Activated T-helper 1 cell treated with anti-CD3 and anti-CD28 coated beads, Interleukin-12 subunit alpha, Interleukin-12 subunit beta, Interleukin-2, Interleukin-4 antibody, amounts not matched to agents 30 ng/mL and 10 ng/mL and 1 ng/mL, durations not matched to agents 14 hours and 24 hours and 36 hours (primary cell): ENCODE measurements at regions not wholly inside any gene's neighbourhood (a gene's known extent, or its start where the extent isn't known, plus 50 kb on each side); places are given as distances from the start of the nearest gene placed in this dataset.

Source experiments
- DNase-seq: peaks from one replicate; pipeline ENCODE4 v3.0.0; 2021; ENCODE audit warnings: low spot score
- H3K27ac Mint-ChIP-seq: one replicate; pipeline ENCODE4 v1.8.0; 2021; ENCODE audit warnings: mild to moderate bottlenecking, mixed read lengths
- H3K27me3 Mint-ChIP-seq: one replicate; pipeline ENCODE4 v1.8.0; 2022; ENCODE audit warnings: mild to moderate bottlenecking, moderate library complexity, mixed read lengths; ENCODE audit not compliant: insufficient read depth
- H3K36me3 Mint-ChIP-seq: one replicate; pipeline ENCODE4 v1.8.0; 2021; ENCODE audit warnings: low read depth, mixed read lengths
- H3K4me1 Mint-ChIP-seq: one replicate; pipeline ENCODE4 v1.8.0; 2021; ENCODE audit warnings: low read depth, mixed read lengths
- H3K4me3 Mint-ChIP-seq: one replicate; pipeline ENCODE4 v1.8.0; 2021; ENCODE audit warnings: mild to moderate bottlenecking, moderate library complexity, mixed read lengths
- H3K9me3 Mint-ChIP-seq: one replicate; pipeline ENCODE4 v1.8.0; 2021; ENCODE audit warnings: mixed read lengths
- intact Hi-C: fragments of 100-400 bp; cut with micrococcal nuclease; formaldehyde crosslinking; loops from one replicate; pipeline ENCODE4 v1.15.1; 2024

DNA sequence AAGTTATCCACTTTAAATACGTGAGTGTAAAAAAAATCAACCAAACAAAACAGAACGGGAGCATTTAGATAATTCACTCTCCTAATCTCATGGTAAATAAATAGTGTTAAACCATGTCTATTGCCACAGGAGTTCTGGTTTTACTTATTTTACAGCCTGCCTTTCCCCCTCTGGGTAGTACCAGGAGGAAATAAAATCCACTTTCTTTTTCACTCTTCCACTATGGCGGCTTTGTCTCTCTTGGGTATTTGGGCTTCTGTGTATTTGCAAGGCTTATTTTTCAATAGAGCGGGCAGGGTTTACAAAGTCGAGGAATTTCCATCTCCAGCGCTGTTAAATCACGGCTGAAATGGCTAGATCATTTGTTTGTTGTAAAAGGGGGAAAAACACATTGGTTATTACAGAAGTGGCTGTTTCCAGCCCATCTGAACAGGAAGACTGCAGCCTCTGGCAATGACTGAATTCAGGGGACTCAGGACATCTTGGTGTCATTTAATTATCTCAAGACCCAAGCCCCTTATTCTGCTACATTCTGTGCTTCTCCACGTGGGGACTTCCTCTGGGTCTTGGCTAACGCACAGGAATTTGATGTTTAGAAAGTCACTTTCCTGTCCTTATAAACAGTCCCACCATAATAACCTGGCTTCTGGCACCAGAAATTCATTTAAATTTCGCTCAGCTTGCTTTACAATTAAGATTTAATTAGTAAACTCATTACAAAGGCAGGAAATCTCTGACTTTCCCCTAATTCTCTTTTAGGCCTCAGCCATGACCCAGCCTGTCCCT, 323.9 kb downstream of the GATA3 start:
- H3K27me3 Mint-ChIP-seq: peaks cover 7% of the 10 kb centered on the region
- H3K9me3 Mint-ChIP-seq: no peaks in the 10 kb centered on the region
- intact Hi-C loops: no loop called here
- H3K4me3 Mint-ChIP-seq: no peak overlapping the region
- no peaks in the 10 kb centered on the region for H3K4me1 Mint-ChIP-seq
- no peak overlapping the region for H3K27ac Mint-ChIP-seq
- H3K36me3 Mint-ChIP-seq: no peaks in the 10 kb centered on the region
- no peak for DNase-seq

DNA sequence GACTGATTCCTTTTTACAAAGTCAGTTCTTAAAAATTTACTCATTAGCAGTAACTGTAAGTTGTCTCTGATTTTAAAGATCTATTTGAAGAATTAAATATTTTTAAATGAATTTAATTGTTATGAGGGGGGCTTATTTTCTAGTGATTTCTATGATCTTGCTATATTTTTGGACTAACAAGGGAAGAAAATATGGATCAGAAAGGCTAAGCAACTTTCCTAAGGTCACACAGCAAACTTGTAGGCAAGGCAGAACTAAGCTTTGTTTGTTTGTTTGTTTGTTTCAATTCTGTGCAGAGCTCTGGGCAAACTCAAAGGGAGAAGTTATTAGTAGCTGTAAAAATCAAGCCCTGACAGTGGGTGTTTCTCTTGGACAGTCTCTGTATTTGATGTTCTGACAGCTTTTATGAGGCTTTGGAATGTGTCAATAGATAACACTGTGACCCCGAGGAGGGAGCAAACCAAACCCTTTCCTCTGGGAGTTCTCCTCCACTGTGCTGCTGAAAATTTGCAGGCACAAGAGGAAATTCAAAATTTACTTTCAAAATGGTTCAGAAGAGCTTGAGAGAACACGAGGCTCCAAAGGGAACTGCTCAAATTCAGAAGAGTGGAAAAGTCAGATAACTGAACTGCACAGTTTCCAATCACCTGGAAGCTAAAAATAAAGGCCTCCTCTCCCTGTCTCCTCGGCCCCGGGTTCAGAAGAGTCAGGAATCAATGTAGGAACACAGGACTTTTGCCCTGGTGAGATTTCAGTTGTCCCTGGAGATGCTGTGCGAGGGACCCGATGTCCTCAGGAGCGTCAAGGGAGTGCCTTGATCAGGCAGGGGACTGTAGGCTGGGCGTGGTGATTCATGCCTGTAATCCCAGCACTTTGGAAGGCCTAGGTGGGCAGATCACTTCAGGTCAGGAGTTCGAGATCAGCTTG, 325.7 kb downstream of the GATA3 start:
- Mint-ChIP-seq H3K4me1 (no peaks in the 10 kb centered on the region), H3K9me3 (no peaks in the 10 kb centered on the region), H3K36me3 (peaks cover 2% of the 10 kb centered on the region), H3K27me3 (peaks cover 11% of the 10 kb centered on the region), H3K4me3 (no peak overlapping the region), H3K27ac (no peak overlapping the region)
- intact Hi-C loops: no loop called here
- no peak for DNase-seq

DNA sequence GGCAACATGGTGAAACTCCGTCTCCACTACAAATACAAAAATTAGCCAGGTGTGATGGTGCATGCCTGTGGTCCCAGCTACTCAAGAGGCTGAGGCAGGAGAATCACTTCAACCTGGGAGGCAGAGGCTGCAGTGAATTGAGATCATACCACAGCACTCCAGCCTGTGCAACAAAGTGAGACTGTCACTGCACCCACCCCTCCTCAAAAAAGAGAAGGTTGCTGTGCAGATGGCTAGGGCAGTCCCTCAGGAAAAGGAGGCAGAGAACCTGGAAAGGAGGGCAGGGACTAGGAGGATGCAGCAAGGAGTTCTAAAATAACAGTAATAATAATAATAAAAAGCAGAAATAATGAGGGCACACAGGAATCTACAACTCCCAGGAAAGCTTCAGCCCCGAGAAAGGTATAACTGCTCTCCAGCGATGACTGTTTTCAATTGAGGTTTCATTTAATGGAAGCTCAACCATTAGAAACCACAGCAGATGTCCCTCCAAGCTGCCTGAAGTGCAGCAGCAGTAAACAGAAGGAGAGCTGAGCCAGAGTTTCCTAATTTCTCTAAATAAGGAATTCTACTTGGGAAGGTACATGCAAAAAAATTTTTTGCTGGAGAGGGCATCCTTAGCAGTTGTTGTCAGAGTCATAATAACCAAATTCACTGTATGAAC, 326.5 kb downstream of the GATA3 start:
- H3K36me3 Mint-ChIP-seq: peaks cover 2% of the 10 kb centered on the region
- DNase-seq: no peak
- H3K27ac Mint-ChIP-seq: no peak overlapping the region
- no peak overlapping the region for H3K4me3 Mint-ChIP-seq
- H3K27me3 Mint-ChIP-seq: peaks cover 14% of the 10 kb centered on the region
- no peaks in the 10 kb centered on the region for H3K9me3 Mint-ChIP-seq
- no peaks in the 10 kb centered on the region for H3K4me1 Mint-ChIP-seq
- intact Hi-C loops: no loop called here

DNA sequence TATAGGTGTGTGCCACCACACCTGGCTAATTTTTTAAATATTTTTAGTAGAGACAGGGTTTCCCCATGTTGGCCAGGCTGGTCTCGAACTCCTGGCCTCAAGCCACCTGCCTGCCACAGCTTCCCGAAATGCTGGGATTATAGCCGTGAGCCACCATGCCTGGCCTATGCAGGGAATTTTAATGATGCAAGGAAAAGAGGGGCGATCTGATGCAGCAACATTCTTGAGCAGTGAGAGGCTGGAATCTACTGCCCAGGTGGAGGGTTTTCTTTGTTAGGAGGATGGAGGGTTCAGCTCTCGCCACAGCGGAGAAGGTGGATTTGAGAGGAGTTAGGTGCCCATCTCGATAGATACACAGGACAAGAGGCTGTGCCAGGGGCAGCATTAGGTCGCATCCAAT, 332.3 kb downstream of the GATA3 start:
- Mint-ChIP-seq H3K4me1 (no peaks in the 10 kb centered on the region), H3K36me3 (peaks cover 7% of the 10 kb centered on the region), H3K27me3 (peaks cover 22% of the 10 kb centered on the region), H3K27ac (no peak overlapping the region), H3K4me3 (no peak overlapping the region), H3K9me3 (no peaks in the 10 kb centered on the region)
- intact Hi-C loops: no loop called here
- DNase-seq: no peak

DNA sequence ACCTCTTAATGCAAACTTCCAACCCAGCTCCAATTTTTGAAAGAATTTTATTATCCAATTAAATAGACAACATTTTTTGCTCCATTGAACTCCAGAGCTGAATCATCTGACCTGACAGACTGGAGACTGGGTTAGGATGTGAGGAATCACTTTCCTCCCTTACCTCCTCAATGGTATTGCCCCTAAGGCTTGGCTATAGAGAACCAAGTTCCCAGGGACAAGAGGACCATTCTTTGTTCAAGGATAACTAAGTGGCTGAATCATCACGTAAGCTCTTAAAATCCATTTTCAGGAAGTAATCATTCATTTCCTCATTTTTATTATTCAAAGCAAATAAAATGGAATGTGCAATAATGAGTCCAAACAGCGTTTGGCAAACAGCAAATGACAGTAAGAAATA, 335.1 kb downstream of the GATA3 start:
- peaks cover 3% of the 10 kb centered on the region for H3K9me3 Mint-ChIP-seq
- DNase-seq: no peak
- no peak overlapping the region for H3K4me3 Mint-ChIP-seq
- no peak overlapping the region for H3K27ac Mint-ChIP-seq
- intact Hi-C loops: no loop called here
- peaks cover 5% of the 10 kb centered on the region for H3K36me3 Mint-ChIP-seq
- H3K27me3 Mint-ChIP-seq: peaks cover 14% of the 10 kb centered on the region
- no peaks in the 10 kb centered on the region for H3K4me1 Mint-ChIP-seq

DNA sequence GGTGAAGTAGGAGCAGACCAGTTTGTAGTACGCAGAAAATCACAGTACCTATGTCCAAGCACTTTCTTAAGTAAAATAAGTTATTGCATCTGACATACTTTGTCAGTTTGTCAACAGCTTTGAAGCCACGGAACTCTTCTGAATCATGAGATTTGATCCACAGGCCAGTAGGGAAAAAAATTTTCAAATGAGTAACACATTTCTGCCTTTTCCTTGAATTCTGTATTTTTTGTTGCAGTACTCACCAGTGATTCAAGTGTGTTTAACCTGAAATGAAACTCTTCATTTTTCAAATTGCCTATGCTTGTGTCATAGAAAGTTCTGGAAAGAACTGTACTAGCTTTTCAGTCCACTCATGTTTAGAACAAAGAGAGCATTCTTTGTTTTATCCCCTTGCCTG, 337.7 kb downstream of the GATA3 start:
- Mint-ChIP-seq H3K27ac (no peak overlapping the region), H3K27me3 (peaks cover 13% of the 10 kb centered on the region), H3K4me3 (no peak overlapping the region), H3K36me3 (no peaks in the 10 kb centered on the region), H3K9me3 (peaks cover 3% of the 10 kb centered on the region), H3K4me1 (peaks cover 12% of the 10 kb centered on the region)
- no peak for DNase-seq
- intact Hi-C loops: no loop called here

DNA sequence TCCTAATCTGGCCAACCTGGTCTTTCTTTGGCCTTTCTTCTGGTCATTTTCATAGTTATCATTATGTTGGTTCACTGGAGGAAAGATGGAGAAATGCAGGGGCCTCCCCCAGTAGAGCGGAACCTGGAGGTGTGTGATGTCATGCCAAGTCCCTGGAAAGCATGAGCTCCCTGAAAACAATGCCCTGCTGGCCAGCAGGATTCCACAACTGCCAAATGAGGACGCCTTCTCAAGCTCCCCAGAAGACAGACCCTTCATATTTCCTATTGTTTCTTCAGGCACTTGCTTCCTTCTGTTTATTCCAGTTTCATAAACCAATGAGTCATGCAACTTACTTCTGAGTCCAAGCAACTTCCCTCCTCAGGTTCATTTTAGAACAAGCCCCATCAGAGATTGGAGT, 339.0 kb downstream of the GATA3 start:
- H3K36me3 Mint-ChIP-seq: no peaks in the 10 kb centered on the region
- H3K27ac Mint-ChIP-seq: no peak overlapping the region
- intact Hi-C loops: no loop called here
- peaks cover 13% of the 10 kb centered on the region for H3K27me3 Mint-ChIP-seq
- H3K9me3 Mint-ChIP-seq: peaks cover 3% of the 10 kb centered on the region
- DNase-seq: no peak
- H3K4me3 Mint-ChIP-seq: no peak overlapping the region
- peaks cover 12% of the 10 kb centered on the region for H3K4me1 Mint-ChIP-seq

DNA sequence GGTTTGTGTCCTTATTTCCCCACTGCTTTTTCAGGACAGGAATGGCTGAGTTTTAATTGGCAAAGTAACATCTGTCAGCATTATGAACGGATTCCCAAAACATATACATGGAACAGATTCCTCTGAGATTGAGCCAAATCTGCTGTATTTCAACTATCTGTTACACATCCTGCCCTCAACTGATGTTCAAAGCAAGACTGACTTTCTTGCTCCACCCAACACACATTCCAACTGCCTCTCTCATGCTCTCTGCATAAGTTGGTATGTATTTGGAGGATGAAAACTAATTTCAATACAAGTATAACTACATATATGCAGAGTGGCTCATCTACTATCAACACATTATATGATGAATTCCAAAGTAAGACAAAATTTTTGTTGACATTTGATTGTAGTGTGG, 342.2 kb downstream of the GATA3 start:
- Mint-ChIP-seq H3K36me3 (no peaks in the 10 kb centered on the region), H3K4me1 (peaks cover 23% of the 10 kb centered on the region), H3K9me3 (peaks cover 3% of the 10 kb centered on the region), H3K27me3 (peaks cover 7% of the 10 kb centered on the region), H3K27ac (no peak overlapping the region), H3K4me3 (no peak overlapping the region)
- intact Hi-C loops: no loop called here
- DNase-seq: no peak

DNA sequence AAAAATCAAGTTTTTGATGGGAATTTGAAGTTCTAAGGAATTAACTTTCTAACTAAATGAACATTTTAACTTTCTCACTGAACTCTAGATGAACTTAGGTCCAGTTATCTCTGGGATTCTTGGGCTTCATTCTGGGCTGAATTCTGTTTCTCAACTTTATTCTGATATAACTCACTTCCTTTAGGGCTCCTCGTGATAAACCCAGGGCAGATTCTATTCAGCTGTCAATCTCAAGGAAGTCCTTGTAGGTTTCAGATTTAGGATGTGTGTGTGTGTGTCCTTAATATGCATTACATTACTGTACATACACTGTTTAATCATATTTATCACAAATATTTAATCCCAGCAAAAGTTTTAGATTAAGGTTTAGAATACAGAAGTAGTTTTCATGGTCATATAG, 344.3 kb downstream of the GATA3 start:
- no peak overlapping the region for H3K4me3 Mint-ChIP-seq
- intact Hi-C loops: no loop called here
- no peaks in the 10 kb centered on the region for H3K9me3 Mint-ChIP-seq
- H3K4me1 Mint-ChIP-seq: peaks cover 44% of the 10 kb centered on the region
- no peak for DNase-seq
- H3K27me3 Mint-ChIP-seq: peaks cover 7% of the 10 kb centered on the region
- H3K36me3 Mint-ChIP-seq: no peaks in the 10 kb centered on the region
- H3K27ac Mint-ChIP-seq: no peak overlapping the region

DNA sequence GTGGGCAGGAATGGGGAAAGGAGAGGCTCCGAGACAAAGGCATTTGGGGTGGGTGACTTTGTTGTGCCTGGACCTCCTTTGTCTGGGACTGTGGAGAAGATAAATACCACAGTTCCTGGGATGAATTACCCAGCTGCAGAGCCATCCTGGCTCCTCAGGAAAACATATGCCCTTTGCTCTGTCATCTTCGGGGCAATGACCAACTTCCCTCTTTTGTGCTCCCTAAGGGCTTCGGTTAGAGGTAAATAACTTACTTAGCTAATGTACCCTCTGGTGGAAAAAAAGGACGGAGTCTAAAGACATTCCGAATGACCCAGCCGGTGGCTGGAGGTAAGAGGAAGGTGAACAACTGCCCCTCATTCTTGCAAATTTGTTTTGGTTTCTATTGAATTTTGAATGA, 345.7 kb downstream of the GATA3 start:
- intact Hi-C loops: loop anchor here (5.0 kb wide), 2 partner anchors 177 to 692 kb away; no protein-coding TSS in a partner anchor
- H3K27ac Mint-ChIP-seq: no peak overlapping the region
- H3K9me3 Mint-ChIP-seq: no peaks in the 10 kb centered on the region
- no peak overlapping the region for H3K4me3 Mint-ChIP-seq
- peaks cover 55% of the 10 kb centered on the region for H3K4me1 Mint-ChIP-seq
- H3K36me3 Mint-ChIP-seq: no peaks in the 10 kb centered on the region
- DNase-seq: no peak
- peaks cover 5% of the 10 kb centered on the region for H3K27me3 Mint-ChIP-seq

DNA sequence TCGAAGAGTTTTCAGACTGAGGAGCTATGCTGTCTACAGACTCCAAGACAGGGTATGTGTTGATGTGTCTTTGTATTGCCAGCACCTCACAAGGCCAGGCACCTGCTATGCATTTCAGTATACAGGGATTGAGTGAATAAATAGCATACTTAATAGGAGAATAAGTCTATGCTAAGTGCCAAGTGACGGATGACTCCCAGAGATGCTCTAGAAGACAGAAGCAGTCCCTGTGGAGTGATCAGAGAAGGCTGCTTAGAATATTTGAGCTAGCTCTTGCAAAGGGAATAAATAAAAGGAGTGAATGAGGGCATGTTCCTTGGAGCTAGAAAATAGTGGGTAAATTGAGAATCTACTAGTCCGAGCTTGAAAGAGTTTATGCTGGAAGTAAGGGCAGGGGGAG, 346.4 kb downstream of the GATA3 start:
- H3K27me3 Mint-ChIP-seq: peaks cover 4% of the 10 kb centered on the region
- H3K36me3 Mint-ChIP-seq: no peaks in the 10 kb centered on the region
- DNase-seq: no peak
- H3K9me3 Mint-ChIP-seq: no peaks in the 10 kb centered on the region
- peak overlapping the region; percentile 7 for H3K27ac Mint-ChIP-seq
- peaks cover 59% of the 10 kb centered on the region for H3K4me1 Mint-ChIP-seq
- no peak overlapping the region for H3K4me3 Mint-ChIP-seq
- intact Hi-C loops: loop anchor here (5.0 kb wide), 2 partner anchors 176 to 691 kb away; no protein-coding TSS in a partner anchor

DNA sequence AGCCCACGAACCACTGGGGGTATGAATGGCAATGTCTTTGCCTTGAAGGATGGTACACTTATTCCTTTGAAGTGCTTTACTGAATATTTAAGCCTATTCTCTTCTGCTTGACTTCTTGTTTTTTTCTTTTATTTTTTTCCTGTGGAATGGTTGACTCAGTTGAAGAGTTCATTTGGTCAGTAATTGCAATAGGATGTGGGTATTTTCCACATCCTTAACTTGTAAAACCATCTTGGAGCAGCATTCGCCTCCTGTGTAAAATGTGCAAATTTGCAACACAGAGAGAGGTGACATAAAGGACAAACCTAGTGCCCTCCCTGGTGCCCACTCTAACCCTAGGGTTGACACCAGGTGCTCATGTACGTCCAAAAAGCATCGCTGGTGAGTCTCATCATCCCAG, 347.0 kb downstream of the GATA3 start:
- DNase-seq: no peak
- peak overlapping the region; percentile 89 for H3K27ac Mint-ChIP-seq
- H3K4me3 Mint-ChIP-seq: peak overlapping the region; percentile 57
- intact Hi-C loops: loop anchor here (5.0 kb wide), 2 partner anchors 176 to 691 kb away; no protein-coding TSS in a partner anchor
- H3K9me3 Mint-ChIP-seq: no peaks in the 10 kb centered on the region
- peaks cover 6% of the 10 kb centered on the region for H3K27me3 Mint-ChIP-seq
- H3K4me1 Mint-ChIP-seq: peaks cover 61% of the 10 kb centered on the region
- no peaks in the 10 kb centered on the region for H3K36me3 Mint-ChIP-seq
